HAP-1 (cell line): ENCODE measurements at regions not wholly inside any gene's neighbourhood (a gene's known extent, or its start where the extent isn't known, plus 50 kb on each side); places are given as distances from the start of the nearest gene placed in this dataset.
"Not testable (repeated sequence)": the region's sequence is repeated elsewhere in the genome, so short reads cannot be mapped to it uniquely, and the experiment has no call there.

Source experiments
- DNase-seq, 2 experiments: peaks; one replicate each; pipeline ENCODE4 v3.0.0-alpha.2; 2016 to 2020; ENCODE audit warnings: low spot score in 2 of 2
- H3K27me3 ChIP-seq: fragments of 250-450 bp; sonication (Bioruptor Pico); 2 replicates; pipeline ENCODE4 v1.5.1; 2020; ENCODE audit warnings: low read depth, mild to moderate bottlenecking, moderate library complexity
- H3K36me3 ChIP-seq: fragments of 250-450 bp; sonication (Bioruptor Pico); replicated peaks from 2 replicates; pipeline ENCODE4 v1.5.1; 2020; ENCODE audit warnings: mild to moderate bottlenecking
- H3K4me1 ChIP-seq: fragments of 250-450 bp; sonication (Bioruptor Pico); 2 replicates; pipeline ENCODE4 v1.5.1; 2020; ENCODE audit warnings: mild to moderate bottlenecking
- H3K4me3 ChIP-seq: fragments of 250-450 bp; sonication (Bioruptor Pico); 2 replicates; pipeline ENCODE4 v1.5.1; 2020; ENCODE audit warnings: mild to moderate bottlenecking, moderate library complexity
- H3K9me3 ChIP-seq: fragments of 250-450 bp; sonication (Bioruptor Pico); 2 replicates; pipeline ENCODE4 v1.5.1; 2020; ENCODE audit warnings: mild to moderate bottlenecking, moderate library complexity
- in situ Hi-C: fragments of 300-500 bp; cut with MboI; formaldehyde crosslinking; loops from 3 replicates; pipeline ENCODE4 v1.14.3; 2020; ENCODE audit warnings: low sequenced_read_pairs, inconsistent platforms, mixed read lengths

- H3K4me1 ChIP-seq, H3K36me3 ChIP-seq, in situ Hi-C loops, H3K9me3 ChIP-seq, DNase-seq, H3K27me3 ChIP-seq, H3K4me3 ChIP-seq: not testable (repeated sequence)
Observed at GRCh38 chr17:15802917-15803316, 70.8 kb downstream of the TBC1D26 start.

- H3K27me3 ChIP-seq, H3K4me1 ChIP-seq, in situ Hi-C loops, H3K4me3 ChIP-seq, H3K36me3 ChIP-seq, DNase-seq, H3K9me3 ChIP-seq: not testable (repeated sequence)
Observed at GRCh38 chr17:15806825-15807224, 74.7 kb downstream of the TBC1D26 start.

- in situ Hi-C loops, H3K36me3 ChIP-seq, H3K4me1 ChIP-seq: not testable (repeated sequence)
Observed at GRCh38 chr17:15813388-15813787, 81.3 kb downstream of the TBC1D26 start.

GRCh38 chr17:15814003-15814402, 81.9 kb downstream of the TBC1D26 start:
- H3K36me3 ChIP-seq, H3K9me3 ChIP-seq, H3K27me3 ChIP-seq, DNase-seq, H3K4me3 ChIP-seq, in situ Hi-C loops, H3K4me1 ChIP-seq: not testable (repeated sequence)

More at GRCh38 chr17:15813388-15813787, 81.3 kb downstream of the TBC1D26 start:
- H3K9me3 ChIP-seq, DNase-seq, H3K27me3 ChIP-seq, H3K4me3 ChIP-seq: not testable (repeated sequence)

GRCh38 chr17:15817861-15818260, 85.8 kb downstream of the TBC1D26 start:
- H3K4me1 ChIP-seq, in situ Hi-C loops, H3K9me3 ChIP-seq, H3K36me3 ChIP-seq, DNase-seq, H3K27me3 ChIP-seq, H3K4me3 ChIP-seq: not testable (repeated sequence)

GRCh38 chr17:15822280-15822679, 90.2 kb downstream of the TBC1D26 start:
- H3K9me3 ChIP-seq, H3K36me3 ChIP-seq, H3K4me3 ChIP-seq, DNase-seq, H3K27me3 ChIP-seq, in situ Hi-C loops, H3K4me1 ChIP-seq: not testable (repeated sequence)

- not testable (repeated sequence) for H3K9me3 ChIP-seq, H3K4me3 ChIP-seq, H3K27me3 ChIP-seq, H3K36me3 ChIP-seq, H3K4me1 ChIP-seq
- DNase-seq: peak; percentile 42 to 87
- in situ Hi-C loops: loop anchor here (25.0 kb wide), 1 partner anchor 158 kb away; the partner anchor contains the start of genes TTC19 and ZSWIM7
Observed at GRCh38 chr17:15828727-15829314, 96.7 kb downstream of the TBC1D26 start.

- not testable (repeated sequence) for H3K27me3 ChIP-seq, H3K36me3 ChIP-seq, DNase-seq, H3K4me1 ChIP-seq, H3K9me3 ChIP-seq, H3K4me3 ChIP-seq
- in situ Hi-C loops: loop anchor here (25.0 kb wide), 1 partner anchor 157 kb away; the partner anchor contains the start of genes TTC19 and ZSWIM7
Observed at GRCh38 chr17:15830221-15830620, 98.1 kb downstream of the TBC1D26 start.

GRCh38 chr17:15831182-15831581, 99.1 kb downstream of the TBC1D26 start:
- not testable (repeated sequence) for H3K4me1 ChIP-seq, H3K9me3 ChIP-seq, H3K36me3 ChIP-seq, H3K4me3 ChIP-seq, DNase-seq, H3K27me3 ChIP-seq
- in situ Hi-C loops: loop anchor here (25.0 kb wide), 1 partner anchor 156 kb away; the partner anchor contains the start of genes TTC19 and ZSWIM7

- in situ Hi-C loops: loop anchor here (25.0 kb wide), 1 partner anchor 154 kb away; the partner anchor contains the start of genes TTC19 and ZSWIM7
- H3K4me1 ChIP-seq, H3K4me3 ChIP-seq, H3K27me3 ChIP-seq, H3K9me3 ChIP-seq, H3K36me3 ChIP-seq, DNase-seq: not testable (repeated sequence)
Observed at GRCh38 chr17:15832921-15833480, 100.9 kb downstream of the TBC1D26 start.

- in situ Hi-C loops: loop anchor here (25.0 kb wide), 1 partner anchor 153 kb away; the partner anchor contains the start of genes TTC19 and ZSWIM7
- H3K4me1 ChIP-seq, DNase-seq, H3K9me3 ChIP-seq, H3K4me3 ChIP-seq, H3K36me3 ChIP-seq, H3K27me3 ChIP-seq: not testable (repeated sequence)
Observed at GRCh38 chr17:15833890-15834289, 101.8 kb downstream of the TBC1D26 start.

- H3K4me1 ChIP-seq, H3K9me3 ChIP-seq, DNase-seq, H3K27me3 ChIP-seq, H3K36me3 ChIP-seq, H3K4me3 ChIP-seq: not testable (repeated sequence)
- in situ Hi-C loops: loop anchor here (25.0 kb wide), 1 partner anchor 152 kb away; the partner anchor contains the start of genes TTC19 and ZSWIM7
Observed at GRCh38 chr17:15835481-15835880, 103.4 kb downstream of the TBC1D26 start.

GRCh38 chr17:15836249-15836982, 104.3 kb downstream of the TBC1D26 start:
- DNase-seq, H3K27me3 ChIP-seq, H3K9me3 ChIP-seq, H3K4me3 ChIP-seq, H3K36me3 ChIP-seq, H3K4me1 ChIP-seq: not testable (repeated sequence)
- in situ Hi-C loops: loop anchor here (25.0 kb wide), 1 partner anchor 151 kb away; the partner anchor contains the start of genes TTC19 and ZSWIM7

GRCh38 chr17:15836991-15837390, 104.9 kb downstream of the TBC1D26 start:
- H3K9me3 ChIP-seq, H3K27me3 ChIP-seq, H3K36me3 ChIP-seq, H3K4me1 ChIP-seq, H3K4me3 ChIP-seq, DNase-seq: not testable (repeated sequence)
- in situ Hi-C loops: loop anchor here (25.0 kb wide), 1 partner anchor 150 kb away; the partner anchor contains the start of genes TTC19 and ZSWIM7
